HL-60 (cell line): ENCODE measurements at regions not wholly inside any gene's neighbourhood (a gene's known extent, or its start where the extent isn't known, plus 50 kb on each side); places are given as distances from the start of the nearest gene placed in this dataset.

ENCODE experiments used
- DNase-seq, 2 experiments: peaks; one replicate each; pipeline ENCODE4 v3.0.0-alpha.2; 2010 to 2020; ENCODE audit warnings: low read depth in 1 of 2, low spot score in 1 of 2
- H3K27ac ChIP-seq: fragments of 250-450 bp; sonication (Bioruptor Pico); replicated peaks from 2 replicates; pipeline ENCODE4 v1.5.1; 2020; ENCODE audit warnings: mild to moderate bottlenecking, moderate library complexity
- H3K27me3 ChIP-seq: fragments of 250-450 bp; sonication (Bioruptor Pico); 2 replicates; pipeline ENCODE4 v1.5.1; 2021; ENCODE audit warnings: mild to moderate bottlenecking, moderate library complexity; ENCODE audit not compliant: insufficient read depth, poor library complexity, severe bottlenecking
- H3K4me3 ChIP-seq: replicated peaks from 2 replicates; pipeline ENCODE4 v1.5.1; 2011; ENCODE audit warnings: mild to moderate bottlenecking, control low read depth, low read length; ENCODE audit not compliant: insufficient read depth
- CTCF ChIP-seq: IDR thresholded peaks from one replicate; pipeline ENCODE4 v1.5.1; 2011; ENCODE audit warnings: low read length, control low read depth, inconsistent platforms; ENCODE audit not compliant: insufficient read depth
- GABPA ChIP-seq: IDR thresholded peaks from 2 replicates; pipeline ENCODE4 v1.6.1; 2012; ENCODE audit warnings: low read depth
- POLR2AphosphoS5 ChIP-seq: IDR thresholded peaks from 2 replicates; pipeline ENCODE4 v1.6.1; 2012; ENCODE audit warnings: low read depth
- SPI1 ChIP-seq: IDR thresholded peaks from 2 replicates; pipeline ENCODE4 v1.6.1; 2012; ENCODE audit warnings: low read depth, mild to moderate bottlenecking, borderline replicate concordance
- TF ChIP-seq, protein P1 (sequence below): IDR thresholded peaks from 2 replicates; pipeline ENCODE4 v1.6.1; 2012; ENCODE audit warnings: low read depth; ENCODE audit not compliant: insufficient replicate concordance

- H3K27me3 ChIP-seq = no peaks in the 10 kb centered on the region
- no peak overlapping the region for H3K4me3 ChIP-seq
- no peak for DNase-seq
- no peak for TF ChIP-seq POLR2AphosphoS5
- TF ChIP-seq, protein P1, sequence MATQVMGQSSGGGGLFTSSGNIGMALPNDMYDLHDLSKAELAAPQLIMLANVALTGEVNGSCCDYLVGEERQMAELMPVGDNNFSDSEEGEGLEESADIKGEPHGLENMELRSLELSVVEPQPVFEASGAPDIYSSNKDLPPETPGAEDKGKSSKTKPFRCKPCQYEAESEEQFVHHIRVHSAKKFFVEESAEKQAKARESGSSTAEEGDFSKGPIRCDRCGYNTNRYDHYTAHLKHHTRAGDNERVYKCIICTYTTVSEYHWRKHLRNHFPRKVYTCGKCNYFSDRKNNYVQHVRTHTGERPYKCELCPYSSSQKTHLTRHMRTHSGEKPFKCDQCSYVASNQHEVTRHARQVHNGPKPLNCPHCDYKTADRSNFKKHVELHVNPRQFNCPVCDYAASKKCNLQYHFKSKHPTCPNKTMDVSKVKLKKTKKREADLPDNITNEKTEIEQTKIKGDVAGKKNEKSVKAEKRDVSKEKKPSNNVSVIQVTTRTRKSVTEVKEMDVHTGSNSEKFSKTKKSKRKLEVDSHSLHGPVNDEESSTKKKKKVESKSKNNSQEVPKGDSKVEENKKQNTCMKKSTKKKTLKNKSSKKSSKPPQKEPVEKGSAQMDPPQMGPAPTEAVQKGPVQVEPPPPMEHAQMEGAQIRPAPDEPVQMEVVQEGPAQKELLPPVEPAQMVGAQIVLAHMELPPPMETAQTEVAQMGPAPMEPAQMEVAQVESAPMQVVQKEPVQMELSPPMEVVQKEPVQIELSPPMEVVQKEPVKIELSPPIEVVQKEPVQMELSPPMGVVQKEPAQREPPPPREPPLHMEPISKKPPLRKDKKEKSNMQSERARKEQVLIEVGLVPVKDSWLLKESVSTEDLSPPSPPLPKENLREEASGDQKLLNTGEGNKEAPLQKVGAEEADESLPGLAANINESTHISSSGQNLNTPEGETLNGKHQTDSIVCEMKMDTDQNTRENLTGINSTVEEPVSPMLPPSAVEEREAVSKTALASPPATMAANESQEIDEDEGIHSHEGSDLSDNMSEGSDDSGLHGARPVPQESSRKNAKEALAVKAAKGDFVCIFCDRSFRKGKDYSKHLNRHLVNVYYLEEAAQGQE = no peak
- TF ChIP-seq SPI1 = no peak
- TF ChIP-seq GABPA = no peak
- no peak for TF ChIP-seq CTCF
- H3K27ac ChIP-seq = no peak overlapping the region
Measured at GRCh38 chr6:150689900-150690590, 90.4 kb downstream of the PLEKHG1 start.

DNA sequence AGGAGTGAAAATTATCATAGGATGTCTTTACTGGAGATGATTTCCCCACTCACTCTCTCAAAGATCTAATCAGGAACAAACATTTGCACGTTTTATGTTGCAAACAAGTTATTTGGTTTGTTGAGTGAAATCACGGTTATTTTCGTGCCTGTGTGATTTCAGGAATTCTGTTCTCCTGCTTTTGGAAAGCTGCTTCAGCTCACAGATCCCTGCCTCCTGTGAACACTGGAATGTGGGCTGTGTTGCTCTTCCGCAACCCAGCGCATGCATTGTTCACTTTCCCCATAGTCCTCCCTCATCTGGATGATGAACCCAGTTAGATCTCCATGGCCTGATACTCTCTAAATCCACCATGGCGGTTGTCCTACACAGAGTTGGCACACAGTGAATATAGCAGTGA is 91.0 kb downstream of the PLEKHG1 start:
- TF ChIP-seq, protein P1 = no peak
- no peak for TF ChIP-seq CTCF
- TF ChIP-seq GABPA = no peak
- TF ChIP-seq POLR2AphosphoS5 = no peak
- no peak for TF ChIP-seq SPI1
- Histone ChIP-seq H3K27me3 (no peaks in the 10 kb centered on the region), H3K27ac (no peak overlapping the region)

GRCh38 chr6:150691463-150691862 is 91.8 kb downstream of the PLEKHG1 start:
- no peak overlapping the region for H3K27ac ChIP-seq
- no peaks in the 10 kb centered on the region for H3K27me3 ChIP-seq
- DNase-seq = no peak
- H3K4me3 ChIP-seq = no peak overlapping the region
- TF ChIP-seq GABPA = no peak
- TF ChIP-seq POLR2AphosphoS5 = no peak
- TF ChIP-seq SPI1 = no peak
- no peak for TF ChIP-seq CTCF
- TF ChIP-seq, protein P1 = no peak

More for the DNA sequence above, 91.0 kb downstream of the PLEKHG1 start:
- no peak overlapping the region for H3K4me3 ChIP-seq
- DNase-seq = no peak
